Activated CD4-positive, alpha-beta T cell treated with anti-CD3 and anti-CD28 coated beads, Interleukin-2, amount 10 ng/mL, durations not matched to agents 7 days and 5 days (primary cell): ENCODE measurements at regions not wholly inside any gene's neighbourhood (a gene's known extent, or its start where the extent isn't known, plus 50 kb on each side); places are given as distances from the start of the nearest gene placed in this dataset.
"Not testable (repeated sequence)": the region's sequence is repeated elsewhere in the genome, so short reads cannot be mapped to it uniquely, and the experiment has no call there.

Experiments used
- CTCF ChIA-PET: fragments of 350-600 bp; sonication (Branson Sonifier 250); formaldehyde crosslinking; loops from one replicate; lab custom pipeline; 2021; ENCODE audit warnings: antibody characterized with exemption; lab: Charles Lee
- POLR2A ChIA-PET: fragments of 350-600 bp; sonication (Branson Sonifier 250); formaldehyde crosslinking; loops from one replicate; lab custom pipeline; 2021; ENCODE audit warnings: antibody characterized with exemption; lab: Charles Lee
- DNase-seq: peaks from one replicate; pipeline ENCODE4 v3.0.0-alpha.2; 2020
- H3K27ac Mint-ChIP-seq: one replicate; pipeline ENCODE4 v1.8.0; 2021; ENCODE audit warnings: mild to moderate bottlenecking, moderate library complexity, mixed read lengths
- H3K27me3 Mint-ChIP-seq: one replicate; pipeline ENCODE4 v1.8.0; 2021; ENCODE audit warnings: mixed read lengths
- H3K36me3 Mint-ChIP-seq: one replicate; pipeline ENCODE4 v1.8.0; 2021; ENCODE audit warnings: low read depth, mixed read lengths
- H3K4me1 Mint-ChIP-seq: one replicate; pipeline ENCODE4 v1.8.0; 2021; ENCODE audit warnings: mixed read lengths
- H3K4me3 Mint-ChIP-seq: one replicate; pipeline ENCODE4 v1.8.0; 2021; ENCODE audit warnings: mild to moderate bottlenecking, moderate library complexity, mixed read lengths
- H3K9me3 Mint-ChIP-seq: one replicate; pipeline ENCODE4 v1.8.0; 2021; ENCODE audit warnings: mixed read lengths

DNA sequence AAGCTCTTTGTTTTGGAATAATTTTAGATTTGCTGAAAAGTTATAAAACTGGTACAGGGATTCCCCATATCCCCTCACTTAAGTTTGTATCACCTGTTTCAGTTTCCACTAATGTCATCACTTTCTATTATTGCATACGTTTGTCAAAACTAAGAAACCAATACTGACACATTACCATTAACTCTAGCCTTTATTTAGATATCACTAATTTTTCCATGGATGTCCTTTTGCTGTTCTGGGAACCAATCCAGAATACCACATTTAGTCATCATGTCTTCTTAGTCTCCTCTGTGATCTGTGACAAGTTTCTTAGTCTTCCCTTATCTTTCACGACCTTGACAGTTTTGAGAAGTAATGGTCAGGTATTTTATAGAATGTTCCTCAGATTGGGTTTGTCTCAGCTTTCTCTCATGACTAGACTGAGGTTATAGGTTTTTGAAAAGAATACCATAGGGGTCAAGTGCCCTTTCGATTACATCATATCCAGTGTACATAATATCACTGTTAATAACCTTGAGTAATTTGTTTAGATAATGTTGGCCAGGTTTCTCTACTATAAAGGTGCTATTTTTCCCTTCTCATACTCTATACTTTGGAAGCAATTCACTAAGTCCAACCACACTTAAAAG is 51.9 kb upstream of the NMUR2 start:
- ChIA-PET CTCF (no interaction called here), POLR2A (interaction anchor here (0.7 kb wide), 1 partner anchor 1311 kb away, joined by 4 read pairs; no protein-coding TSS in a partner anchor)
- H3K4me3 Mint-ChIP-seq = no peak overlapping the region
- H3K9me3 Mint-ChIP-seq = no peaks in the 10 kb centered on the region
- no peaks in the 10 kb centered on the region for H3K4me1 Mint-ChIP-seq
- no peak overlapping the region for H3K27ac Mint-ChIP-seq
- no peaks in the 10 kb centered on the region for H3K36me3 Mint-ChIP-seq
- peaks cover 6% of the 10 kb centered on the region for H3K27me3 Mint-ChIP-seq
- DNase-seq = no peak

DNA sequence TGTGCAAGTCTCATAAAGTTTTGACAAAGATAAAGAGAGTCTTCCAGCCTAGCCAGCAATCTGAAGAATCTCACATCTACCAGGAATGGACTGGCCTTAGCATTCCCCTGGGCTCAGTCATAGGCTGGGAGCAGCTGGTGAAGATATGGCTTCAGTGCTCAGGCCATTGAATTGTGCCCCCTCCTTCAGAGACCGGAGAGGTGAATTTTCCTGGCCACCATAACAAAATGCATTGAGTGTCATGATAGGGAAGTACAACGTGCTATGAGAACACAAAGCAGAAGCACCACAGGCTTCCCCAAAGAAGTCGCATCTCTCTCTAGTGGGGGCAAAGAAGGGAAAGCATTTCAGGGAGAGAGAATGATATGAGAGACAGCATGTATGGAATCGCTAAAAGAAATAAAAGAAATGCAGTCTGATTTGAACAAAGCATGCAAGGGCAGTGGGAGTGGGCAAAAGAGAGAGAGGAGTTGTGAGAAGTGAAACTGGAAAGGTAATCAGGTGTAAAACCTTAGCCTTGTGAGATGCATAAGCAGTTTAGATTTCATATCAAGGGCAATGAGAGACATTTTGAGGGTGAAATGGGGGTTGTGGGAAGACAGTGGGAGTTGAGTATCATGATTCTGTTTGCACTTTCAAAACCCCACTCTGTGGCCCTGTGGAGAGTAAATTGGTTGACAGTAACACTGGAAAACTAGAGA is 57.1 kb upstream of the NMUR2 start:
- Mint-ChIP-seq H3K4me1 (no peaks in the 10 kb centered on the region), H3K27me3 (peaks cover 2% of the 10 kb centered on the region), H3K36me3 (no peaks in the 10 kb centered on the region), H3K9me3 (no peaks in the 10 kb centered on the region), H3K27ac (no peak overlapping the region), H3K4me3 (no peak overlapping the region)
- CTCF ChIA-PET = no interaction called here
- POLR2A ChIA-PET = no interaction called here
- no peak for DNase-seq

DNA sequence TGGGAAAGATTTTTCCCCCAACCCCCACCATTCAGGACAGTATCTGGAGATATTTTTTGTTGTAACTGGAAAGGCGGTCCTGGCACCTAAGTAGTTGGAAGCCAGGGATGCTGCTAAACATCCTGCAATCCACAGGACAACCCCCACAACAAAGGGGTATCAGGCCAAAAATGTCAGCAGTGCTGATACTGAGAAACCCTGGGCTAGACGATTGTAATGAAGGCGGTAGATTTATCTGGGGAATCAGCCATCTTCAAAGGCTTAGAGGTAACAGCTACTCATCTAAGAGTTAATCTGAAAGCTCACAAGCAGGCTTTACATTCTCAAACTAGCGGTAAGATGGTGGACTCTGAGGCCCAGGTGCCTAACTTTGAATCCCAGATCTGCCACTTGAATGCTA is 59.0 kb upstream of the NMUR2 start:
- ChIA-PET POLR2A (no interaction called here), CTCF (interaction anchor here (1.0 kb wide), 1 partner anchor 12 kb away, joined by 4 read pairs; no protein-coding TSS in a partner anchor)
- no peaks in the 10 kb centered on the region for H3K27me3 Mint-ChIP-seq
- DNase-seq = no peak
- no peaks in the 10 kb centered on the region for H3K4me1 Mint-ChIP-seq
- H3K36me3 Mint-ChIP-seq = no peaks in the 10 kb centered on the region
- no peak overlapping the region for H3K27ac Mint-ChIP-seq
- H3K9me3 Mint-ChIP-seq = no peaks in the 10 kb centered on the region
- no peak overlapping the region for H3K4me3 Mint-ChIP-seq

DNA sequence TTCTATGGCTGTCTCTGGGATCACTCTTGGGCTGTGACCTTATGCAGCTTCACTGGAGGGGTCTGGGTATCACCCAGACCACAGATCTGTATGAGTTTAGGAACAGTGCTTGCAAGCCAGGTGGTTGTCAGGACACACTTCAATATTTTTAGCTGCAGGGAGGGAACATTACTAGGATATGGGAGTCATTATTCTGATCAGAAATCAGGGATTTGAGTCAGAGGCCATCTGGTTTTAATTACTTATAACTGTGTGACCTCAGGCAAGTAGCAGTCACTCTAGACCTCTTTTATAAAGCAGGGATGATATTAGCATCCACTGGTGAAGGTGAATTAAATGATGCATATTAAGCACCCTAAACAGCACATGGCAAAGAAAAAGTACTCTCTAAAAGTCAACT is 60.1 kb upstream of the NMUR2 start:
- POLR2A ChIA-PET = no interaction called here
- DNase-seq = no peak
- H3K27ac Mint-ChIP-seq = no peak overlapping the region
- CTCF ChIA-PET = no interaction called here
- H3K36me3 Mint-ChIP-seq = no peaks in the 10 kb centered on the region
- H3K4me3 Mint-ChIP-seq = no peak overlapping the region
- H3K4me1 Mint-ChIP-seq = no peaks in the 10 kb centered on the region
- peaks cover 4% of the 10 kb centered on the region for H3K27me3 Mint-ChIP-seq
- H3K9me3 Mint-ChIP-seq = no peaks in the 10 kb centered on the region

DNA sequence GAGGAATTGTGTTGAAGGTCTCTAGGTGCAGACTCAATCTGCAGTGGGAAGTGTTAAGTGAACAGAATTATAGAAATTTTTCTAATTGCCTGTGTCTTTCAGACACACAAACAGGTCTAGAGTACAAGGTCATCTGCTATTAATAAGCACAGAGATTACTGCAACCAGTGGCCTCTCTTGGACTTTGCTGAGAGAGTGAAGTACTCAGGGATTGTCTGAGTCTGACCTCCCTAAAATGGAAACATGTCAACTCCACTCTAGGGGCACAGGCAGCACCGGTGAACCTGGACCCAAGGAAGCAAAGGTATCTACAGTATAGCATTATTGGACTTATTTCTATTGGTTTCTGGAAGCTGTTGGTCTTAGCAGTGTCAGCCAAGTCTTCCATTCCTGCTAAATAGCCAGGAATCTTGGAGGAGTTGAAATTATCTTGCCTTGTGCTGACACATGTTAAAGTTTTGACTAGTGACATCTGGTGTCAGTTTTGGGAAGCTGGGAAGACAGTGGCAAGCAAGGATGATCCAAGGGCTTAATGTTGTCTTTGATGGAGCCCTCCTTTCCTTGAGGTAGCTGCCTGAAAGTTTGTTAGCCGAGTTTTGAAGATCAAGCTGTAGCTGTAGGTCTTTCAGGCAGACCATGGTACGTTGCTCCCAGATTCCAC is 61.1 kb upstream of the NMUR2 start:
- no peaks in the 10 kb centered on the region for H3K4me1 Mint-ChIP-seq
- H3K36me3 Mint-ChIP-seq = no peaks in the 10 kb centered on the region
- DNase-seq = no peak
- no peak overlapping the region for H3K27ac Mint-ChIP-seq
- no peaks in the 10 kb centered on the region for H3K9me3 Mint-ChIP-seq
- ChIA-PET CTCF (no interaction called here), POLR2A (no interaction called here)
- H3K4me3 Mint-ChIP-seq = no peak overlapping the region
- peaks cover 4% of the 10 kb centered on the region for H3K27me3 Mint-ChIP-seq

DNA sequence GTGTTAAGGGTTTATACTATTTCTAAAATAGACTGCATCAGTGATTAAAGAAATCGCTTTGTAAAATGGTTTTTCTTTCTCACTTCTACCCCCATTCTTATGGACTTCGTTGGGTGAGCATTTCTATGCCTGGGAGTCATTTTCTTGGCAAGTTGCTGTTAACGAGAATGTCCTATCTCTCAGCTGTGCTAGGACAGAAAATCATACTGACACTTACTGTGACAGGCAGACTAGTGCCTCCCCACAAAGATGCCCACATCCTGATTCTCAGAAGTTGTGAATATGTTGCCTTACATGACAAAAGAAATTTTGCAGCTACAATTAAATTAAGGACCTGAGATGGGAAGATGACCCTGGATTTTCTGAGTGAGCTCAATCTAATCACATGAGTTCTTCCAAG is 65.1 kb upstream of the NMUR2 start:
- H3K27me3 Mint-ChIP-seq = peaks cover 12% of the 10 kb centered on the region
- no peak overlapping the region for H3K4me3 Mint-ChIP-seq
- H3K36me3 Mint-ChIP-seq = no peaks in the 10 kb centered on the region
- POLR2A ChIA-PET = no interaction called here
- DNase-seq = no peak
- no peaks in the 10 kb centered on the region for H3K4me1 Mint-ChIP-seq
- H3K9me3 Mint-ChIP-seq = no peaks in the 10 kb centered on the region
- CTCF ChIA-PET = interaction anchor here (0.5 to 1.0 kb wide), 2 partner anchors 16 to 1413 kb away, joined by 3 read pairs; no protein-coding TSS in a partner anchor
- H3K27ac Mint-ChIP-seq = no peak overlapping the region

DNA sequence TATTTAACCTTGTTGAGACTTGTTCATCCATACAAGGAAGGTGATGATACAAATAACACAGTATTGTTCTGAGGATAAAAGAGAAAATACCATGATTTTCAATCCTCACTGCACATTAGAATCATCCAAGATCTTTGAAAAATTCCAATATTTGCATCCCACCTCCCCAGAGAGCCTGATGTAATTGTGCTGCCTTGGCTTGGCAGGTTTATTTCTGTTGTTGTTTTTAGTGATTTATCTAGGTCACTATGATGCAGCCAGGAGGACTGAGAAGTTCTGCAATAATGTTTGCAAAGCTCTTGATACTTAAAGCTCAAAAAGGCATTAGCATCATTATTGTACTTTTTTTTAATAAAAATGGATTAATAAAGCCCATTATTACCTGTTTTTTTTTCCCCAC is 67.0 kb upstream of the NMUR2 start:
- Mint-ChIP-seq H3K27ac (no peak overlapping the region), H3K27me3 (peaks cover 12% of the 10 kb centered on the region), H3K9me3 (no peaks in the 10 kb centered on the region), H3K4me3 (no peak overlapping the region), H3K4me1 (no peaks in the 10 kb centered on the region), H3K36me3 (no peaks in the 10 kb centered on the region)
- CTCF ChIA-PET = interaction anchor here (0.5 kb wide), 1 partner anchor 156 kb away, joined by 3 read pairs; no protein-coding TSS in a partner anchor
- POLR2A ChIA-PET = no interaction called here
- DNase-seq = no peak

DNA sequence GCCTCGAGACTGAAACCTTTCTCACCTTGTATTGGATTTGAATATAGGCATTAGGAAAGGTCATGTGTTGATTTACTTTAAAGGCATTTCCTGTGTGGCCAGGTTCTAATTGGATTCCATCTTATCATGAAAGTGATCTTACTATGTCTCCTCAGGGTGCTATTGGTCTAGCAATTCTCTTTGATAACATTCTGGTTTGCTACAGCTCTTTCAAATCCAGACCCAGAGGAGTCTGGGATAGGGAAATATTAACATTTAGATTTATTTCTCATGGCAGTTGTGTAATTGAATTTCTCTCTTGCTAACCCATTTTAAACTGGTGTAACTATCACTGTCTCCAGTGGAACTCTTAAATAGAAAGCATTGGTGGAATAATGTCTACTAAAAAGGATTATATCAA is 69.9 kb upstream of the NMUR2 start:
- Mint-ChIP-seq H3K9me3 (no peaks in the 10 kb centered on the region), H3K36me3 (no peaks in the 10 kb centered on the region), H3K4me3 (no peak overlapping the region), H3K27ac (no peak overlapping the region), H3K27me3 (peaks cover 8% of the 10 kb centered on the region), H3K4me1 (no peaks in the 10 kb centered on the region)
- DNase-seq = no peak
- ChIA-PET CTCF (no interaction called here), POLR2A (no interaction called here)

DNA sequence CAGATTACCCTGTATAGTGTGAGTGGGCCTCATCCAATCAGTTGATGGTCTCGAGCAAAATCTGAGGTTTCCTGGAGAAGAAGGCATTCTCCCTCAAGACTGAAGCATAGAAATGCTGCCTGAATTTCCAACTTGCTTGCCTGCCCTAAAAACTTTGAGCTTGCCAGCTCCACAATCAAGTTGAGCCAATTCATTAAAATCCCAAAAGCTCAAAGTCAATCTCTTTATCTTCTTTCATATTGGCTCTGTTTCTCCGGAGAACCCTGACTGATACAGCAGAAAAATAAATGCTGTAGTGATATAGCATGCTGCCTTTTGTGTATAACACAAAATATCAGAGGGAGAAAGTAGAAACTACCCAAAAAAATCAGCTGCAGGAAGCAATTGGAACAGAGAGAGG is 72.5 kb upstream of the NMUR2 start:
- no peak for DNase-seq
- H3K27me3 Mint-ChIP-seq = peaks cover 5% of the 10 kb centered on the region
- no peaks in the 10 kb centered on the region for H3K9me3 Mint-ChIP-seq
- H3K27ac Mint-ChIP-seq = no peak overlapping the region
- no peaks in the 10 kb centered on the region for H3K36me3 Mint-ChIP-seq
- no peak overlapping the region for H3K4me3 Mint-ChIP-seq
- H3K4me1 Mint-ChIP-seq = no peaks in the 10 kb centered on the region
- ChIA-PET CTCF (no interaction called here), POLR2A (no interaction called here)

DNA sequence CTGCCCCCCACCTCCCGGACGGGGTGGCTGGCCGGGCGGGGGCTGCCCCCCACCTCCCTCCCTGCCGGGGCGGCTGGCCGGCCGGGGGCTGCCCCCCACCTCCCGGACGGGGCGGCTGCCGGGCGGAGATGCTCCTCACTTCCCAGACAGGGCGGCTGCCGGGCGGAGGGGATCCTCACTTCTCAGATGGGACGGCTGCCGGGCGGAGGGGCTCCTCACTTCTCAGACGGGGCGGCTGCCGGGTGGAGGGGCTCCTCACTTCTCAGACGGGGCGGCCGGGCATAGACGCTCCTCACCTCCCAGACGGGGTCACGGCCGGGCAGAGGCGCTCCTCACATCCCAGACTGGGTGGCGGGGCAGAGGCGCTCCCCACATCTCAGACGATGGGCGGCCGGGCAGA is 74.8 kb upstream of the NMUR2 start:
- H3K36me3 Mint-ChIP-seq, POLR2A ChIA-PET, DNase-seq, H3K27ac Mint-ChIP-seq, CTCF ChIA-PET, H3K4me3 Mint-ChIP-seq, H3K9me3 Mint-ChIP-seq, H3K27me3 Mint-ChIP-seq, H3K4me1 Mint-ChIP-seq: not testable (repeated sequence)

DNA sequence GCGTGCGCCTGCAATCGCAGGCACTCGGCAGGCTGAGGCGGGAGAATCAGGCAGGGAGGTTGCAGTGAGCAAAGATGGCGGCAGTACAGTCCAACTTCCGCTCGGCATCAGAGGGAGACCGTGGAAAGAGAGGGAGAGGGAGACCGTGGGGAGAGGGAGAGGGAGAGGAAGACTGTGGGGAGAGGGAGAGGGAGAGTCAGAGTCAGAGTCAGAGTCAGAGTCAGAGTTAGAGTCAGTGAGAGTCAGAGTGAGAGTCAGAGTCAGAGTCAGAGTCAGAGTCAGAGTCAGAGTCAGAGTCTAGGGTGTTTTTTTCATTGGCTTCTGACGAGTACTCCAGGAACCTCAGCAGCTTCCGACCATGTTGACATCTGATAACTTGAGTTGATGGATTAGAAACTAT is 75.6 kb upstream of the NMUR2 start:
- POLR2A ChIA-PET, DNase-seq, H3K27ac Mint-ChIP-seq, H3K27me3 Mint-ChIP-seq, H3K4me1 Mint-ChIP-seq, CTCF ChIA-PET, H3K4me3 Mint-ChIP-seq, H3K36me3 Mint-ChIP-seq, H3K9me3 Mint-ChIP-seq: not testable (repeated sequence)

DNA sequence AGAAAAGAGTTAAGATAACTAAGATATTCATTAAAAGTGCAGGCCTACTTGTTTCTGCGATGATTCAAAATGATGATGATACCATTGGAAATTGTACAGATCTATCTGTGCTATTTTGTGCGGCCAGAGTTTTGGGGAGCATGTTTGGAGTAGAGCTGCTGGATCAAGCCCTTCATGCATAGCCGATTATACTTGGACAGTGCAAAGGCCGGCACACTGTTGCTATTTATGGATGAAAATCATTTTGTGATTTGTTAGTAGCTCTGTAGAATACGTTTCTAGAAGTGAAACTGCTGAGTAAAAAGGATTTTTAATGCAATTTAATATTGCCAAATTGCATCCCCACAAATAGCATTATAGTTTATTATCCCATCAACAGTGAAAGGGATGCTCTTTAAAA is 82.1 kb upstream of the NMUR2 start:
- H3K4me3 Mint-ChIP-seq = no peak overlapping the region
- CTCF ChIA-PET = interaction anchor here (0.6 to 1.1 kb wide), 2 partner anchors 17 to 1223 kb away, joined by 3 to 4 read pairs; no protein-coding TSS in a partner anchor
- no peaks in the 10 kb centered on the region for H3K9me3 Mint-ChIP-seq
- H3K36me3 Mint-ChIP-seq = no peaks in the 10 kb centered on the region
- POLR2A ChIA-PET = no interaction called here
- H3K27me3 Mint-ChIP-seq = no peaks in the 10 kb centered on the region
- no peaks in the 10 kb centered on the region for H3K4me1 Mint-ChIP-seq
- H3K27ac Mint-ChIP-seq = no peak overlapping the region
- no peak for DNase-seq

DNA sequence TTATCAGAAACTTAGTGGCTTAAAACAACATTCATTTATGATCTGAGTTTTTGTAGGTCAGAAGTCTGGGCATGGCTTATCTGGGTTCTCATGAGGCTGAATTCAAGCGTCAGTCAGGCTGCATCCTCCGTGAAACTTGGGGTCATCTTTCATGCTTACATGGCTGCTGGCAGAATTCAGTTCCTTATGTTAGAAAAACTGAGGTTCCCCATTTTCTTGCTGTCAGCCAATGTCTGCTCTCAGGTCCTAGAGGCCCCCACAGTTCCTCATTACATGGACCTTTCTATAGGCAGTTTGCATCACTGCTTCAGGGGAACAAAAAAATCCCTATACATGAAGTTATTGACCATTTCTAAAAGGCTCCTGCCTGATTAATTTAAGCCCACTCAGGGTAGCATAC is 83.8 kb upstream of the NMUR2 start:
- ChIA-PET CTCF (no interaction called here), POLR2A (no interaction called here)
- no peak for DNase-seq
- no peaks in the 10 kb centered on the region for H3K4me1 Mint-ChIP-seq
- no peaks in the 10 kb centered on the region for H3K36me3 Mint-ChIP-seq
- H3K9me3 Mint-ChIP-seq = no peaks in the 10 kb centered on the region
- H3K27ac Mint-ChIP-seq = no peak overlapping the region
- H3K27me3 Mint-ChIP-seq = peaks cover 1% of the 10 kb centered on the region
- no peak overlapping the region for H3K4me3 Mint-ChIP-seq
